CD4-positive, alpha-beta T cell treated with Interleukin-1 beta for 1 hour (primary cell): ENCODE measurements at regions not wholly inside any gene's neighbourhood (a gene's known extent, or its start where the extent isn't known, plus 50 kb on each side); places are given as distances from the start of the nearest gene placed in this dataset.

Experiments used
- DNase-seq, 2 donors: peaks; one replicate each; pipeline ENCODE4 v3.0.0-alpha.2; 2020 to 2022

DNA sequence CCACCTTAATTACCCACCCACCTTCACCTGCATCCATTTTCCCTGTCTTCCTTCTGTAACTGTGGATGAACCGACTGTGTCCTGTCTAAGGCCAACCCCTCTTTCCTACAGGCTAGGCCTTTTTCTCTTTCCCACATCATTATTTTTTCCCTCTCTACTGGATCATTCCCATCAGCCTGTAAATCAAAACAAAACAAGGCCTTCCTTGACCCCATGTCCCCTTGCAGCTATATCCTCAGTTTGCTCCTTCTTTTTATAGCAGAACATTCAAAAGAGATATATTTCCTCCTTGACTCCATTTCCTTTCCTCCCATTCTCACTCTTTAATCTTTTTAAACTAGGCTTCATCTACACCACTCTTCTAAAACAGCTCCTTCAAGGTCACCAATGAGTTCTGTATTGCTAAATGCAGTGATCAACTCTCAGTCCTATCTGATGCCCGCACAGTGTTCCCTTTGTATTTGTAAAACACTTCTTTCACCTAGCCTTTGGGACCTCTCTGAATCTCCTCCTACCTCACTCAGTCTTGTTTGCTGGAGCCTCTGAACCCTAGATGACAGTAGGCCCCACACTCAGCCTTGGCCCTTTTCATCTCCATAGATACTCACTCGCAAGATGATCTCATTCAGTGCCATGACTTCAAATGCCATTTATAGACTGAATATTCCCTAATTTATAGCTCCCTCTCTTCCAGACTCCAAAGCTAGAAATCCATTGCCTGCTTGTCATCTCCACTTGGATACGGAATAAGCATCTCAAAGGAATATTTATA lies 55.7 kb downstream of the CXCR4 start:
- no peak for DNase-seq

DNA sequence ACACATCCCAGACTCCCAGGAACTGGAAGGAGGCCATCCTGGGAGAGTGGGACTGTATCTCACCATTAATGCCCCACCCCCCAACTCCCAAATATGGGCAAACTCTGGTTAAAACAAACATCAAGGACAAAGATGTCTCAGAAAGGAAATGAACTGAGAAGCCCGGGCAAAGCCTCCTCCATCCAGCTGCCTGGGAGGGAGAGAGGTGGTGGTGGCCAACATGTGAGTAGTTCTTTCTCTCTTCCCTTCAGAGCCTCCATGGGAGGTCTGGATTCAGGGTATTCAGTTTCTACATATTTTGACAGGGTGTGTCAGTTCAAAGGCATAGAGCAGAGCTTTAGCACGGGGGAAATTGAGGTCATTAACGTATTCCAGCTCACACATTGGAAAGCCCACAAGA lies 57.5 kb downstream of the CXCR4 start:
- no peak for DNase-seq

DNA sequence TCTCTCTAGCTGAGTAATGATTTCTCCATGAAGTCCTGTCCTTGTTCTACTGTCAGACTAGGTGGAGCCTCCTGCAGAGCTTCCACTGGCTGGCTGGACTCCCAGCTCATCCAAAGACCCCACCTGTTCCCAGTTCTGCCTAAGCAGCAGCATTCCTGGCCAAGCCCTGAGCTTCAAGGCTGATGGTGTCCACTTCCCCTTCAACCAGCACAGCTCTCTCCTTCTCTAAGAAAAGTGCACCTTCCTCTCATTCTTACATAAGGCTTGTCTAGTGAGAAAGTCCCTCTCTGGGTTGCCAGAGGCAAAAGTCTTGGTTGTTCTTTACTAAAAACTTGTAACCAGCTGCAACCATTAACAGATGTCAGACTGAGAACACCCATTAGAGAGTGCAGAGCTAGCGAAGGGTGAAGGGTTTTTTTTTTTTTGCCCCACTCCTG lies 58.9 kb downstream of the CXCR4 start:
- no peak for DNase-seq

DNA sequence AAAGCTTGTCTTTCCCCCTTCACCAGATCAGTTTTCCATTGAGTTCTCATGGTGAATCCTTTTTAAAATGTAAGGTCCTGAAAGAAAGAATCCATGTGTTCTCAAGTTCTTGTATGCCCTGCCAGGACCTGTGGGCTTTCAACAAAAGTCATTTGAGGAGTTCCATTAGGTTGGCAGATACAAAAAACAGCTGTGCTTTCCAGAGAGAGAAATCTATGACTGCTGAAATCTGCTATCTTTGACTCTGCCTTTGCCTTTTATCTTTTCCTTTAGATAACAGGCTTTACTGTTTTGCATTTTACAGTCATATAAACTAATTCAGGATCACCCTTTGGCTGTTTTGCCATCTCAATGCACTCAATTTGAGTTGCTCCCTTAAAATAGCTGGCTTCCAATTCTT lies 59.7 kb downstream of the CXCR4 start:
- no peak for DNase-seq

DNA sequence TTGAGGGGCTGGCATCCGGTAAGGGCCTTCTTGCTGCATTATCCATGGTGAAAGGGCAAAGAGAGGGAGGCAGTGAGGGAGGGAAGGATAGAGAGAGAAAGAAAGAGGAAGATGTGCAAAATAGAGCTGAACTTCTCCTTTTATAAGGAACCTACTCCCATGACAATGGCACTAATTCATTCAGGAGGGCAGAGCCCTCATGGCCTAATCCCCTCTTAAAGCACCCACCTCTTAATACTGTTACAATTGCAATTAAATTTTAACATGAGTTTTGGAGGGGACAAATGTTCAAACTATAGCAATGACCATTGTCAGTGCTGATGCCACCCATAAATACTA lies 60.2 kb downstream of the CXCR4 start:
- DNase-seq, result no peak

DNA sequence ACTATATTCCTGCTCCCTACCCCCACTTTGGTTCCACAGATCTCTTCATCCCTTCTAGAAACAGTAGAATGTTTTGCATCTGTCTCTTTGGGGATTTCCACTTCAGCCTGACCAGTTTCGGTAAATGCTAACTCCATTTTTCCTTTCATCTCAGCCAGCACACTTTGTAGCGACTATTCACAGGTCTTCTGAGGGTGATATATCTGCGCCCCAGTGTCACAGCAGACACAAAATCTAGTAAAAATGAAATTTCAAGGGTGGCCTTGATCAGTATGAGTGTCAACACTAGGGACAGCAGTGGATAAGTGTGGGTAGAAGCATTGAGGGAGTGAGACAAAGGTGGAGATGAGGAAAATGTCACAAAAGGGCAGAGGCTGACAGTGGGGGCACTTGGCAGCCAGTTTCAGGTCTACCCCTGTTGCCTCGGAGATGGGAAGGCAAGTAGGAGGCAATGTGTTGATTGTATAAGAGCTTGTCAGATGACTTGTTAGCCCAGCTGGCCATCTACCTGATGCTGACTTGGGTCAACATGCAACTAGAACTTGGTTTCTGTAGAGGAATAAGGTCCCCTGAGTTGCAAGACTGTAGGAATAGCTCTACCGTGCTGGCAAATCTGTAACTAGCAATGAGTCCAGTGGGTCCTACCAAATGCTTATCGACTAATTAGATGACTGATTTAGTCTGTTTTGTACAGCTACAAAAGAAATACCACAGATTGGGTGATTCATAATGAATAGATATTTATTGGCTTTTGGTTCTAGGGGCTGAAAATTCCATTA lies 60.7 kb downstream of the CXCR4 start:
- peak; percentile 11 to 61 for DNase-seq

DNA sequence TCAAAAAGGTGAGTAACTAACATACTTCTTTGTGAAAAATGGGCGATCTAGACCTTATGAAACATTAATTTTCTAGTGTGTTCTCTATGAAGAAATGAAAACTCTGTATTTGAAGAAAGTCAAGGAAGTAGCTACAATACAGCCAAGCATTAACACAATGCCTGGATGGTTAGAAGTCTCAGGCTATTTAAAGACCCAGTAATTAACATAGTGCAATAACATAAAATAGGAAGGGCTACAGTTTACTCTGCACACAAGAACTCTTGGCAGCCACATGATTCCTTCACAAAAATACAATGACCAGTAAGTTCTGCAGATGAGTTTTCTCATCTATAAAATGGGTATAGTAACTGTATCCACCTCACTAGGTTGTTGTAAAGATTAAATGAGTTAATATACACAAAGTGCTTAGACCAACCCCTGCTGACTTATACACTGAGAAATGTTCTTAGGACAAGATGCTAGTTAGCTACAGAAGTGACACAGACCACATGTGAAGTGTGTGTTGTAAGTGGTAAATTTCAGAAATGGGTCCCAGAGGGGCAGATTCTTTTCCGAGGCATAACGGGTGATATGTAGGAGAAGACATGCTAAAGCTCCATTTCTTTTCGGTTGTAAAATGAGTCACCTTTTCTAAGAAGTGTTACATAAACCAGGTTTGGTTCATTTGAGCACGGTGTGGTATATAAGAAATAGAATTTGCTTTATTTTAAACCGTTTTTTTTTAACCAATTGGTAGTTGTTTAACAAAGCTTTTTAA lies 61.8 kb downstream of the CXCR4 start:
- DNase-seq, result no peak

DNA sequence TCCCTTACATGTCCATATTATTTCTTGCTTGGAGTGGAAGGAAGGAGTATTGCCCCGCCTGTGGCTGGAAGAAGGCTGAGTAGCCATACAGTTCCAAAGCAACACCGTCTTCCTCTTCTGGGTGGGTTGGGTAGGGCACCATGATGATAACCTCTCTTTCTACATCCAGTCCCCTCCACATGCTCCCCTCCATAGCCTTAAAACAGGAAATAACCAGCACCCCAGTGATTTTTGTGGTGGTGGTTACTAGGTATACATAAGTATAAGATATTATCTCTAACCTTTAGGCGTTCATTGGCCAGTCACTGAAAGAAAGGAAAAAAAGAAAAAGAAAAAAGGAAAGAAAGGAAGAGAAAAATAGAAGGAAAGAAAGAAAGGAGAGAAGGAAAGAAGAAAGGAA lies 63.1 kb downstream of the CXCR4 start:
- DNase-seq, result no peak

DNA sequence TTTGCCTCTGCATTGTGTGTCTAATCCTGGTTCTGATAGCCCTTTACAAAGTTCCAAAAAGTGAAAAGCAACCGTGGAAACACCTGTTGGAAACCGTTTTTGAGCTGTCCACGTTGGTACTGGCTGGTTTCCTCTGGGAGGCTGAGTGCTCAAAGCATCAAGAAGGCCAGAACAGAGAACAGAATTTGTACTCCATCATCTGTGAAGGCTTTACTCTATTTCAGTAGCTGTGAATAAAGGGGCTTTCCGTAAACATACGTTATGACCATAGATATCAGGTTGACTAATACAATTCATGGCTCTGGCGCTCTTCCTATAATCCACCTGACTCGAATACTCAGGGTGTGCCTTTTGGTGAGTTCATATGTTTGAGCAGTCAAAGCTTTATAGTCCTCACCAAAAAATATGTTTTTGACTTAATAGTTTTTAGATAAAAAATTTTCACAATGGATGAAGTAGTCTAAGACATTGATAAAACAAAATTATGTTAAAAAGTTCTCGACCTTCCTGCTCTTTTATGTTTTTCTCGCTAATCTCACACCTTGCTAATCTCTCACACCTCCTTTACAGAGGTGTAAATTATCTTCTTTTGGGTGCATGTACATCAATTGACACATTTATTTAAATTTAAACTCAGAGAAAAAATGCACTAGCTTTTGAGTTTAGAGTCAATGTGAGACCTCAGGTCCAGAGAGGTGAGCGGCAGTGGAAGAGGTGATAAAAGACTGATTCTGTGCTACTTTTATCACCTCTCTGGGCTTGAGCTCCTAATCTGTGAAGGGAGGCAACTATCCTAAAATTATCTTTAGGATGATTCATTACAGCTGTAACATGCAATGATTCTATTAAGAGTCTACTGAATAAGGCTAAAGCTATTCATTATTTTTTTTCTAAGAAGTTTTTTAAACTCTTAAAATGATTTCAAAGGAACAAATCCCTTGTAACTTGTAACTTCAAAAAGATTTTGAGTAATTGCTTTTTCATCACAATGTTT lies 65.3 kb downstream of the CXCR4 start:
- peak in 1 of 2 donors; percentile 33 for DNase-seq

DNA sequence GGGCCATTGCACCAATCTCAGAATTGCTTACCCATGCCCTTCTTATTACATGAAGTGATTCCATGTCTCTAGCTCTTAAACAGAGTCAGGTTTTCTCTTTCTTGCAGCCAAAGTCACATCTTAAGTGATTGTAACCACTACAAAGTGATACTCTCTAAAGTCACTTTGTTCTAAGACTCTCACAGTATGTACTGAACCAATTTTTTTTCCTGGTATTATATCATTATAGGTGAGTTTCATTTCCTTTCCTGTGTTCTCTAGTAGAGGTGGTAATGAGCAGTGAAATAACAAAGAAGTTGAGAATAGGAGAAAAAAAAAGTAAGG lies 66.3 kb upstream of the DARS1 start:
- DNase-seq, result peak in 1 of 2 donors; percentile 24

DNA sequence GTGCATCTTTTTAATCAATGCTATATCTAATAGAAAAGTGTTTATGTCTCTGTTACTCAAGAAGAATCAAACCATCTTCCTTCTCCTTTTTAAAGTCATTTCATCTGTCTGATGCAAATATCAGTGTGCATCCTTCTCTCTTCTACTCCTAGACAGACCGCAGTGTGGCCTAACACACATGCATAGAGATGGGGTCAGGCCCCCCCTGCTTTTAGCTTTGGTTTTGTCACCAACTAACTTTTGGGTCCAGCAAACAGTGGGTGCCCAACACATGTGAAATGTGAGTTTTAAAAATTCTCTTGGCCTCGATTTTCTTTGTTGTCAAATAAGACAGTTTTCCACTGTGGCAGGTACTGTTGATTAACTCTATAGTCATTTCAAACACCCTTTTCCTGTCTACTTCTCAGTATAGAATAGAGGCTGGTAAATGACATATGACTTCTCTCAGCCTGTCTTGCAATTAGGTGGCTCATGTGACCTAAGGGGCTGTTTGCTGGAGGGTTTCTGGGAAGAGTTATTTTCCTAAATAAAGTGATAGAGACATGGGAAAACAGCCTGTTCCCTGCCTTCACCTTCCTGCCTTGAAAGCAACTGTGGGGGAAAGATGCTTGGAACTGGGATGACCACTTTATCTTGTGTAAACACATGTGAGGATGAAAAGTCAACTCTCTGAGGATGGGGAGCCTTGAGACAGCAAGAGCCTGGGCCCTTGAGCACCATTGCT lies 65.7 kb upstream of the DARS1 start:
- DNase-seq, result no peak

DNA sequence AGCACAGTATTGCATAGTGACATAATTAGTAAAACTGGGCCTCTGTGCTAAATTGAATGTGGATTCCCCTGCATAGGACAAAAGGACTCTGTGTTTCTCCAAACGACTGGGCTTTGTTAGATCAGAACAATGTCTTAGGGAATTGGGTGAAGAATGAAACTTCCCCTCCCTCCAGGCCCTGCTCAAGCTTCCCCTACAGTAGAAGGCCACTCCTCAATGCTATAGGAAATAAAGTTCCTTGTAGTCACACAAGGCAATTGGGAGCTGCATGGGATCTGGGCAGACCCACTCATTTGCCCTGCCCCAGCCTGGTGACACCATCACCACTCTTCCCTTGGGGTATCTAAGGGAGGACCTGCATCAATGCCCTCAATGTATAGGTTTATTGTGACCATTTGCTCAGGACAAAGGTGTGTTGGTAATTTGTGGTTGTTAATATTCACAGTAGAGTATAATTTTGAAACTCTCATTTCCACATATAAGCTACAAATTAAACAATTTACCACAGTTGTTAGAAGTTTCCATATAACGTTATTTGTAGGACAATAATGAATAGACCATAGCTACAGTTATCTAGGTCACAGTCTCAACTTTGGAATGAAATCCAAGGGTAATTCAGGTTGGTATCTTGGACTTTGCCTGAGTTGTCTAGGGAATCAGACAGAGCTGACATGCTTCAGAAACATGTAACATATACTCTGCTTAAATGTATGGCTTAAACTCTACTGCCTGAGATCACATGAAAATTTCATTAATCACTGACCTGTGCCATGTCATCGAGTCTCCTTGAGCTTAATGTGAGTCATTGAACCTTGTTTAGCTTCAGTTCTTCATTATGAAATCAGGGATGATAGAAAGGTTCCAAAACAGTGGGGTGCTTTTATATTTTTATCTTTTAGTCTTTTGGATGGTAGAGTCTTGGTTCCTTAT lies 64.8 kb upstream of the DARS1 start:
- DNase-seq, result no peak

DNA sequence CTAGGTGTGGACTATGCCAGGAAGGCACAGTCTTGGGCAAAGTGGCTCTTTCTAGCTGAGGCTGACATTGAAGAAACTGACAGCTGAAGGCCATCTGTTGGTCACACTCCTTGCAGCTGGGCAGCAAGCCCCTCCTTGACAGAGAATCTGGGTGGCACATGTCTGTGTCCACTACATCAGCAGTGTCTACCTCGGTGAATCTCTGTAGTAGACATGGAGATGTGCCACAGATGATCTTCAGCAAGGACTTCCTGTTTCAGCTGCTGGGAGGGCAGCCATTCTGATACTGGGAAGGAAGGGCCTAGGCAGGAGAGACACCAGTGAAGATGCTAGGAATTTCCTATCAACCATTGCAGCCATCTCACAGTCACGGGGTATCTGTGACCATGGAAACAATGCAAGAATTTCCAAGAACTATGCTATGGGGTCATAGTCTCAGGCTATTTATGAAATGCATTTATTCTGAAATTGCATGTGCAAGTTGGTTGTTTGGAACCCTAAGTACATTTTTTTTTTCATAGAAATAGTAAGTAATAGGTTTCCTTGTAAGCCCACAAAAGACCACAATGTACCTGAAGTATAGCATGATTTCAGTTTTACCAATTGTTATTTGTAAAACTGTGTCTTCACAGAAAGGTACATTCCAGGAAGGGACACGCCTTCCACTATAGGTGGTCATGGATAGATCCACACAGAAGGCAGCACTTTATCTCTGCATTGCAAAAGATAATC lies 63.8 kb upstream of the DARS1 start:
- DNase-seq, result no peak

DNA sequence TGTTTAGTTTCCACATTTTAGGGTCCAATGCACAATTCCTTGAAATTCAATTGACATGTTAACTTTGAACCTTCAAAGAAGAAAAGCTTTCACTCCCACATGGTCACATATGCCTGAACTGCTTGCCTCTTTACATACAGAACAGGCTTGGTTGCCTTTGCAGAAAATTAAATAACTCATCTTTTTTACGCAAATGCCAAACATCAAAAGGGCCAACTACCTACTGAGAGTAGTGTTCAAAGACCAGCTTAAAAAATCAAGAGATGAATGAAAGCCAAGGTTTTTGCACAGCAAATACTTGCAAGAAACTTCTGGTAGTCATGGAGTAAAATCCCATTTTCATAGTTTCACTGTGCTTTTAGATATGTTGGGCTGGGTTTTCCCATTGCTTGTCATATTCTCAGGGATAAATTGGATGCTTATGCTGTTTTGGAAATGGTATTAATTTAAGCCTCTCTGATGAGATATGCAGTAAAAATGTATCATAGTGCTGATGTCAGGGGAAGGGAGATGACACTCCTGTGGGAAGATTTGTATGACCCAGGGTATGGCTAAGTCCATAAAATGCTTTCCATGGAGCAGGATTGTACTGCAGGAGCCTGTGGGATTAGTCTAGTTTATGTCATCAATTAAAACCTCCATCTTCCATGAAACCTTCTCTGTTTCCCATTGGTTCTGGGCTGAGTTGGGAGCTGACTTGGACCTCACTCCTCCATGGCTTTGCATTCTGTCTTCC lies 60.6 kb upstream of the DARS1 start:
- no peak for DNase-seq

DNA sequence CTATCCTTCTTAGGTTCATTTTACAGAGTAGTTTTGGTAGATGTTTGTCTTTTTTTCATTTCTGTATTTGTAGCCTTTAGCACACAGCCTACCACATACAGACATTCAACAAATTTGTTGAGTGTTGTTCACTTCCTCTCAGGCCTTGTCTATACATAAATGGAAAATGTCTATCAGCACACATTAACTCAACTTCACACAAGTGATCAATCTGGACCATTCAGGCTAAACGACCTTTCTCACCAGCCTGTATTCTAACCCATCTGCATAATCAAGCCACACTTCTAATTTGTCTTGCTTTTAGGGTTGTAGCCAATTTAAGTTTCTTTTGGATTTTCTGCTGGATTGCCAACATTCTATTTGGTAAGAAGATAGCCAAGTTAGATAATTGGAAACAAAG lies 59.9 kb upstream of the DARS1 start:
- no peak for DNase-seq
